GM12864 (cell line): ENCODE measurements at regions not wholly inside any gene's neighbourhood (a gene's known extent, or its start where the extent isn't known, plus 50 kb on each side); places are given as distances from the start of the nearest gene placed in this dataset.

Source experiments
- DNase-seq: peaks from one replicate; pipeline ENCODE4 v3.0.0-alpha.2; 2011; ENCODE audit warnings: low read depth
- H3K4me3 ChIP-seq: 2 replicates; pipeline ENCODE4 v1.5.1; 2011; ENCODE audit warnings: mild to moderate bottlenecking, low read depth, low read length, control low read depth
- TF ChIP-seq, protein P1 (sequence below): IDR thresholded peaks from 2 replicates; pipeline ENCODE4 v1.5.1; 2011; ENCODE audit warnings: low read depth, mild to moderate bottlenecking, moderate library complexity, low read length, control low read depth, inconsistent platforms; ENCODE audit errors: missing control alignments

DNA sequence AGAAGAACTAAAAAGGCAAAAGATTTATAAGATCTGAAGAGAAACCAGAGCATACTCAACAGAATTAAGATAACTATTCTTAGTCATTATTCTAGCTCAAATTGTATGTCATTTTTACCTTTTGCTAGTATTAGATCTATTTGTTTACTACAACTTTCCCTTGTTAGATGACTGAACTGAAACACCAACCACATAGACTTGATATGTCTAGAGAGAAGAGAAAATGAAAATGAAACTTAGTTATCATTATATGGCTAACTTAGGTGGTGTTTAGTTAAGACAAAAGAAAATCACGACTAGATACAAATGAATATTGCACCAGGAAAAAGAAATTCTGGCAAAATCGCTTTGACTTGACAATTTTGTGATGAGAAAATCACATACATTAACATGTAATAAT lies 690.8 kb downstream of the PCDH18 start:
- TF ChIP-seq, protein P1, sequence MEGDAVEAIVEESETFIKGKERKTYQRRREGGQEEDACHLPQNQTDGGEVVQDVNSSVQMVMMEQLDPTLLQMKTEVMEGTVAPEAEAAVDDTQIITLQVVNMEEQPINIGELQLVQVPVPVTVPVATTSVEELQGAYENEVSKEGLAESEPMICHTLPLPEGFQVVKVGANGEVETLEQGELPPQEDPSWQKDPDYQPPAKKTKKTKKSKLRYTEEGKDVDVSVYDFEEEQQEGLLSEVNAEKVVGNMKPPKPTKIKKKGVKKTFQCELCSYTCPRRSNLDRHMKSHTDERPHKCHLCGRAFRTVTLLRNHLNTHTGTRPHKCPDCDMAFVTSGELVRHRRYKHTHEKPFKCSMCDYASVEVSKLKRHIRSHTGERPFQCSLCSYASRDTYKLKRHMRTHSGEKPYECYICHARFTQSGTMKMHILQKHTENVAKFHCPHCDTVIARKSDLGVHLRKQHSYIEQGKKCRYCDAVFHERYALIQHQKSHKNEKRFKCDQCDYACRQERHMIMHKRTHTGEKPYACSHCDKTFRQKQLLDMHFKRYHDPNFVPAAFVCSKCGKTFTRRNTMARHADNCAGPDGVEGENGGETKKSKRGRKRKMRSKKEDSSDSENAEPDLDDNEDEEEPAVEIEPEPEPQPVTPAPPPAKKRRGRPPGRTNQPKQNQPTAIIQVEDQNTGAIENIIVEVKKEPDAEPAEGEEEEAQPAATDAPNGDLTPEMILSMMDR = no peak
- no peak overlapping the region for H3K4me3 ChIP-seq
- DNase-seq = no peak

DNA sequence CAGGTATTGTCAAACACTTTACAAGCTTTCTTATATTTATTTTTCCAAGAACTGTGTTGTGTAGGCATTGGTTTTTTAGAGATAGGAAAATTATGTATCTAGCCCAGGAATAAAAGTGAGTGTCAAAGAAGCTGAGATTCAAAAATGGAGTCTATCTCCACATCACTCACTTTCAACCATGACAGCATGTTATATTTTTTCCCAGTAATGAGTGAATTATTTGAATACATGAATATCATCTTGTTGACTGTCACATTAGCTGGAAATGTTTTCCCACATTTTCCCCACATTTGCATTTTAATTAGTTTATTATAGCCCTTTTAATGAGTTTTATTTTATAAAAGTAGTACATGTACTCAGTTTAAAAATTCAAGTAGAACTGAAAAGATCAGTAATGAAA lies 693.7 kb downstream of the PCDH18 start:
- TF ChIP-seq, protein P1 = no peak
- H3K4me3 ChIP-seq = no peak overlapping the region

GRCh38 chr4:136831553-136831952 lies 700.7 kb downstream of the PCDH18 start:
- TF ChIP-seq, protein P1 = no peak
- DNase-seq = no peak

More for the DNA sequence above, 693.7 kb downstream of the PCDH18 start:
- no peak for DNase-seq

GRCh38 chr4:136829280-136829679 lies 703.0 kb downstream of the PCDH18 start:
- TF ChIP-seq, protein P1 = no peak
- H3K4me3 ChIP-seq = no peak overlapping the region
- no peak for DNase-seq

More at GRCh38 chr4:136831553-136831952, 700.7 kb downstream of the PCDH18 start:
- no peak overlapping the region for H3K4me3 ChIP-seq

- no peak overlapping the region for H3K4me3 ChIP-seq
- TF ChIP-seq, protein P1 = no peak
- DNase-seq = no peak
Observed at GRCh38 chr4:136823020-136823419, 709.3 kb downstream of the PCDH18 start.

- no peak for DNase-seq
- H3K4me3 ChIP-seq = no peak overlapping the region
- TF ChIP-seq, protein P1 = no peak
Observed at GRCh38 chr4:136818811-136819330, 713.4 kb downstream of the PCDH18 start.
